Breast epithelium (tissue), 3 donors: ENCODE measurements at regions not wholly inside any gene's neighbourhood (a gene's known extent, or its start where the extent isn't known, plus 50 kb on each side); places are given as distances from the start of the nearest gene placed in this dataset.

Experiments
- CTCF ChIP-seq, 3 donors: fragments of 450-650 bp; IDR thresholded peaks; one replicate each; pipeline ENCODE4 v1.5.1; 2016 to 2017; ENCODE audit warnings: antibody characterized with exemption in 3 of 3, mild to moderate bottlenecking in 3 of 3, moderate library complexity in 3 of 3
- POLR2A ChIP-seq: fragments of 450-650 bp; IDR thresholded peaks from one replicate; pipeline ENCODE4 v1.6.1; 2016; ENCODE audit warnings: antibody characterized with exemption, mild to moderate bottlenecking, moderate library complexity
- POLR2AphosphoS5 ChIP-seq, 3 donors: sonication (generic); formaldehyde crosslinking; IDR thresholded peaks; one replicate each; pipeline ENCODE4 v1.6.1; 2017; ENCODE audit warnings: antibody characterized with exemption in 3 of 3

GRCh38 chr9:115305543-115305942 is 187.6 kb upstream of the TNC start:
- TF ChIP-seq CTCF (IDR thresholded peaks at IDR 0.05) (no peak), POLR2A (no peak), POLR2AphosphoS5 (IDR thresholded peaks at IDR 0.05) (no peak)
